ENCODE measurements at regions not wholly inside any gene's neighbourhood (a gene's known extent, or its start where the extent isn't known, plus 50 kb on each side); places are given as distances from the start of the nearest gene placed in this dataset.

- Histone ChIP-seq H3K79me2 (ENCODE audit: low read length) (no peaks in the 10 kb centered on the region), H3K36me3 (replicated peaks; ENCODE audit: insufficient read depth, low read length) (no peaks in the 10 kb centered on the region), H3K4me2 (ENCODE audit: low read depth, low read length) (no peak overlapping the region), H3K4me3 (ENCODE audit: low read length) (no peak overlapping the region), H3K9me2 (replicated peaks; ENCODE audit: insufficient read depth, low read length) (no peaks in the 10 kb centered on the region), H3K27ac (ENCODE audit: low read length) (no peak overlapping the region), H3F3A (ENCODE audit: insufficient read depth, low read length) (no peaks in the 10 kb centered on the region), H3K9ac (ENCODE audit: low read length) (no peak overlapping the region), H4K20me1 (ENCODE audit: insufficient read depth, low read length) (no peaks in the 10 kb centered on the region), H2AFZ (ENCODE audit: low read length) (no peak overlapping the region), H3K27me3 (replicated peaks; ENCODE audit: insufficient read depth, low read length) (no peaks in the 10 kb centered on the region), H3K9me3 (replicated peaks; ENCODE audit: insufficient read depth, low read length) (no peaks in the 10 kb centered on the region), H3K4me1 (ENCODE audit: low read length) (no peaks in the 10 kb centered on the region)
- DNase-seq, result no peak
- TF ChIP-seq EZH2phosphoT487 (IDR thresholded peaks at IDR 0.05; ENCODE audit: low read length) (no peak), EZH2 (optimal IDR thresholded peaks at IDR 0.05; ENCODE audit: low read depth, low read length) (no peak), CTCF (IDR thresholded peaks at IDR 0.05; ENCODE audit: low read length) (no peak)
These were observed 2857.0 kb upstream of the PCDH20 start for GRCh38 chr13:64272681-64273080.

- no peak overlapping the region for H3K4me3 ChIP-seq (ENCODE audit: low read length)
- H3K36me3 ChIP-seq (replicated peaks; ENCODE audit: insufficient read depth, low read length), result no peaks in the 10 kb centered on the region
- no peaks in the 10 kb centered on the region for H3K9me3 ChIP-seq (replicated peaks; ENCODE audit: insufficient read depth, low read length)
- no peak overlapping the region for H3K27ac ChIP-seq (ENCODE audit: low read length)
- no peaks in the 10 kb centered on the region for H4K20me1 ChIP-seq (ENCODE audit: insufficient read depth, low read length)
- H3F3A ChIP-seq (ENCODE audit: insufficient read depth, low read length), result no peaks in the 10 kb centered on the region
- no peak overlapping the region for H3K4me2 ChIP-seq (ENCODE audit: low read depth, low read length)
- H2AFZ ChIP-seq (ENCODE audit: low read length), result no peak overlapping the region
- H3K27me3 ChIP-seq (replicated peaks; ENCODE audit: insufficient read depth, low read length), result no peaks in the 10 kb centered on the region
- no peak for DNase-seq
- H3K9ac ChIP-seq (ENCODE audit: low read length), result no peak overlapping the region
- H3K79me2 ChIP-seq (ENCODE audit: low read length), result no peaks in the 10 kb centered on the region
- no peaks in the 10 kb centered on the region for H3K4me1 ChIP-seq (ENCODE audit: low read length)
- TF ChIP-seq EZH2phosphoT487 (IDR thresholded peaks at IDR 0.05; ENCODE audit: low read length) (no peak), CTCF (IDR thresholded peaks at IDR 0.05; ENCODE audit: low read length) (no peak), EZH2 (optimal IDR thresholded peaks at IDR 0.05; ENCODE audit: low read depth, low read length) (no peak)
- H3K9me2 ChIP-seq (replicated peaks; ENCODE audit: insufficient read depth, low read length), result no peaks in the 10 kb centered on the region
These were observed 2850.4 kb upstream of the PCDH20 start for GRCh38 chr13:64266024-64266423.

GRCh38 chr13:64263285-64263684 is 2847.6 kb upstream of the PCDH20 start:
- H3K27me3 ChIP-seq (replicated peaks; ENCODE audit: insufficient read depth, low read length), result no peaks in the 10 kb centered on the region
- TF ChIP-seq EZH2phosphoT487 (IDR thresholded peaks at IDR 0.05; ENCODE audit: low read length), result no peak
- no peak for TF ChIP-seq CTCF (IDR thresholded peaks at IDR 0.05; ENCODE audit: low read length)
- TF ChIP-seq EZH2 (optimal IDR thresholded peaks at IDR 0.05; ENCODE audit: low read depth, low read length), result no peak
- H3K9me3 ChIP-seq (replicated peaks; ENCODE audit: insufficient read depth, low read length), result no peaks in the 10 kb centered on the region
- H3K36me3 ChIP-seq (replicated peaks; ENCODE audit: insufficient read depth, low read length), result no peaks in the 10 kb centered on the region
- no peak for DNase-seq
- H3K4me3 ChIP-seq (ENCODE audit: low read length), result no peak overlapping the region
- no peak overlapping the region for H3K27ac ChIP-seq (ENCODE audit: low read length)
- H3K9me2 ChIP-seq (replicated peaks; ENCODE audit: insufficient read depth, low read length), result no peaks in the 10 kb centered on the region
- no peaks in the 10 kb centered on the region for H3F3A ChIP-seq (ENCODE audit: insufficient read depth, low read length)
- H3K4me2 ChIP-seq (ENCODE audit: low read depth, low read length), result no peak overlapping the region
- no peak overlapping the region for H3K9ac ChIP-seq (ENCODE audit: low read length)
- no peaks in the 10 kb centered on the region for H3K4me1 ChIP-seq (ENCODE audit: low read length)
- no peaks in the 10 kb centered on the region for H3K79me2 ChIP-seq (ENCODE audit: low read length)
- H2AFZ ChIP-seq (ENCODE audit: low read length), result no peak overlapping the region
- H4K20me1 ChIP-seq (ENCODE audit: insufficient read depth, low read length), result no peaks in the 10 kb centered on the region

Measured in MM.1S (cell line).